GM12878 (cell line): ENCODE measurements at regions not wholly inside any gene's neighbourhood (a gene's known extent, or its start where the extent isn't known, plus 50 kb on each side); places are given as distances from the start of the nearest gene placed in this dataset.

Experiments
- ATAC-seq: fragments of 200-7000 bp; cut with Tn5 transposase; 3 replicates; pipeline ENCODE4 v1.9.1; 2020; ENCODE audit warnings: mild to moderate bottlenecking, moderate library complexity
- BruUV-seq: library from RNA; stranded (reverse); fragments of 400-500 nt; replicated peaks from 2 replicates; lab custom pipeline; 2021; lab: Mats Ljungman, UMichigan
- CTCF ChIA-PET: fragments of 300-600 bp; sonication (Branson Sonifier 250); formaldehyde crosslinking; extraction: SDS; loops from one replicate; lab custom pipeline; 2021; ENCODE audit warnings: inconsistent platforms; lab: Yijun Ruan, JAX
- POLR2A ChIA-PET: fragments of 350-600 bp; formaldehyde crosslinking; extraction: SDS; loops from one replicate; lab custom pipeline; 2021; ENCODE audit warnings: inconsistent platforms; lab: Charles Lee
- RAD21 ChIA-PET: fragments of 300-600 bp; sonication (Branson Sonifier 250); formaldehyde crosslinking; loops from one replicate; lab custom pipeline; 2023; ENCODE audit warnings: antibody characterized with exemption; ENCODE audit not compliant: unreplicated experiment; lab: Charles Lee
- SMC1A ChIA-PET: fragments of 300-600 bp; sonication (Branson Sonifier 250); formaldehyde crosslinking; loops from one replicate; lab custom pipeline; 2023; ENCODE audit not compliant: unreplicated experiment, uncharacterized antibody; lab: Charles Lee
- DNase-seq: peaks from one replicate; pipeline ENCODE4 v3.0.0-alpha.2; 2011; ENCODE audit warnings: low read depth, low spot score
- FAIRE-seq: peaks from 3 replicates; lab custom pipeline; 2011; peaks lifted over from hg19 to GRCh38; lab: Jason Lieb, UNC
- H2AFZ ChIP-seq: 2 replicates; pipeline ENCODE4 v1.6.0; 2011; ENCODE audit warnings: low read depth, low read length, control low read depth; ENCODE audit not compliant: control insufficient read depth
- H3K27ac ChIP-seq: 2 replicates; pipeline ENCODE4 v1.5.1; 2011; ENCODE audit warnings: control low read depth; ENCODE audit not compliant: control insufficient read depth, insufficient read depth
- H3K27me3 ChIP-seq, 2 experiments: replicated peaks in 1 of 2; 2 replicates each; pipeline versions ENCODE4 v1.6.0 to v1.6.1; 2011; ENCODE audit warnings: low read length in 1 of 2; ENCODE audit not compliant: control insufficient read depth in 2 of 2, insufficient read depth in 2 of 2
- H3K36me3 ChIP-seq, 2 experiments: 2 replicates each; pipeline ENCODE4 v1.5.1; 2011; ENCODE audit warnings: low read length in 1 of 2; ENCODE audit not compliant: control insufficient read depth in 2 of 2, insufficient read depth in 2 of 2
- H3K4me1 ChIP-seq: 2 replicates; pipeline ENCODE4 v1.6.1; 2011; ENCODE audit warnings: mild to moderate bottlenecking, low read length, moderate library complexity, mixed read lengths; ENCODE audit not compliant: control insufficient read depth, insufficient read depth
- H3K4me2 ChIP-seq: 2 replicates; pipeline ENCODE4 v1.6.0; 2011; ENCODE audit warnings: control low read depth; ENCODE audit not compliant: control insufficient read depth, insufficient read depth
- H3K4me3 ChIP-seq: fragments of 200-600 bp; sonication (generic); 2 replicates; pipeline ENCODE4 v1.5.1; 2016
- H3K79me2 ChIP-seq: 2 replicates; pipeline ENCODE4 v1.6.0; 2011; ENCODE audit warnings: low read length; ENCODE audit not compliant: control insufficient read depth, insufficient read depth
- H3K9ac ChIP-seq: 2 replicates; pipeline ENCODE4 v1.8.0; 2011; ENCODE audit warnings: low read length, control low read depth, mixed read lengths; ENCODE audit not compliant: control insufficient read depth, insufficient read depth
- H3K9me3 ChIP-seq: replicated peaks from 3 replicates; pipeline ENCODE4 v1.5.1; 2011; ENCODE audit warnings: mild to moderate bottlenecking, low read length; ENCODE audit not compliant: control insufficient read depth, insufficient read depth
- H4K20me1 ChIP-seq: 2 replicates; pipeline ENCODE4 v1.6.0; 2011; ENCODE audit not compliant: control insufficient read depth, insufficient read depth
- BMI1 ChIP-seq: fragments of 450-650 bp; IDR thresholded peaks from 2 replicates; pipeline ENCODE4 v1.6.1; 2016; ENCODE audit warnings: mild to moderate bottlenecking, moderate library complexity, borderline replicate concordance
- DPF2 ChIP-seq: fragments of 450-650 bp; IDR thresholded peaks from 2 replicates; pipeline ENCODE4 v1.6.1; 2017; ENCODE audit warnings: mild to moderate bottlenecking
- ETV6 ChIP-seq, 2 experiments: fragments of 450-650 bp in 1 of 2; IDR thresholded peaks in 1 of 2; conservative IDR thresholded peaks in 1 of 2; 2 replicates each; pipeline ENCODE4 v1.6.1; 2014; ENCODE audit warnings: antibody characterized with exemption in 1 of 2, borderline replicate concordance in 1 of 2, low read depth in 1 of 2, mild to moderate bottlenecking in 1 of 2, moderate library complexity in 1 of 2
- KAT2A ChIP-seq: conservative IDR thresholded peaks from 2 replicates; pipeline ENCODE4 v1.6.1; 2011; ENCODE audit warnings: low read depth, low read length; ENCODE audit not compliant: control insufficient read depth
- MAX ChIP-seq: IDR thresholded peaks from 2 replicates; pipeline ENCODE4 v1.6.1; 2012; ENCODE audit warnings: low read depth, low read length, improper control_type of control experiment
- MEF2B ChIP-seq: fragments of 450-650 bp; IDR thresholded peaks from 2 replicates; pipeline ENCODE4 v1.6.1; 2018; ENCODE audit warnings: mild to moderate bottlenecking, moderate library complexity; ENCODE audit not compliant: partially characterized antibody, poor library complexity, severe bottlenecking
- MTA2 ChIP-seq: fragments of 450-650 bp; IDR thresholded peaks from 2 replicates; pipeline ENCODE4 v1.6.1; 2016; ENCODE audit warnings: low read depth, mild to moderate bottlenecking, moderate library complexity
- MXI1 ChIP-seq: fragments of 150-350 bp; IDR thresholded peaks from 2 replicates; pipeline ENCODE4 v1.6.1; 2011; ENCODE audit warnings: low read depth, mild to moderate bottlenecking, inconsistent platforms, low read length, improper control_type of control experiment
- NFYB ChIP-seq: IDR thresholded peaks from 2 replicates; pipeline ENCODE4 v1.6.1; 2011; ENCODE audit warnings: low read depth, mild to moderate bottlenecking, low read length, improper control_type of control experiment, moderate library complexity; ENCODE audit not compliant: insufficient read depth
- POLR2AphosphoS5 ChIP-seq: IDR thresholded peaks from 2 replicates; pipeline ENCODE4 v1.6.1; 2011; ENCODE audit warnings: mild to moderate bottlenecking, low read length, inconsistent platforms
- RAD51 ChIP-seq: fragments of 450-650 bp; IDR thresholded peaks from 2 replicates; pipeline ENCODE4 v1.6.1; 2016; ENCODE audit warnings: moderate library complexity, mild to moderate bottlenecking, inconsistent platforms
- SMARCA5 ChIP-seq: fragments of 450-650 bp; IDR thresholded peaks from 2 replicates; pipeline ENCODE4 v1.6.1; 2017; ENCODE audit warnings: mild to moderate bottlenecking
- STAT1 ChIP-seq: fragments of 450-650 bp; conservative IDR thresholded peaks from 2 replicates; pipeline ENCODE4 v1.6.1; 2014; ENCODE audit warnings: antibody characterized with exemption, mild to moderate bottlenecking
- USF2 ChIP-seq: IDR thresholded peaks from 2 replicates; pipeline ENCODE4 v1.6.1; 2011; ENCODE audit warnings: low read depth, low read length, improper control_type of control experiment, borderline replicate concordance
- WGBS: methylation state at CpG from one replicate; pipeline ENCODE4 v1.1.6; 2016; ENCODE audit warnings: low lambda C conversion rate; ENCODE audit not compliant: insufficient replicate concordance, insufficient coverage; ENCODE audit errors: missing lambda C conversion rate; 5-methylcytosine and 5-hydroxymethylcytosine counted together
- in situ Hi-C: fragments of 300-500 bp; cut with MboI; formaldehyde crosslinking; loops from 9 replicates; pipeline ENCODE4 v1.14.3; 2018; ENCODE audit warnings: mixed read lengths
- intact Hi-C: fragments of 100-400 bp; cut with micrococcal nuclease; formaldehyde crosslinking; loops from one replicate; pipeline ENCODE4 v1.14.2; 2022; ENCODE audit not compliant: unreplicated experiment

- no peaks in the 10 kb centered on the region for H3K79me2 ChIP-seq
- no peak for DNase-seq
- no peaks in the 10 kb centered on the region; the same call in 2 of the 3 replicates for H3K9me3 ChIP-seq
- no peak for TF ChIP-seq ETV6 (conservative IDR thresholded peaks at IDR 0.05 in 1 of 2, IDR thresholded peaks at IDR 0.05 in 1 of 2; ENCODE audit: borderline replicate concordance in 1 of 2, low read depth in 1 of 2)
- TF ChIP-seq, all 136 proteins: peak for 0
- WGBS = 48% methylated on average over 12 of the region's 12 CpGs
- no peak overlapping the region for H3K9ac ChIP-seq
- no peak overlapping the region for H2AFZ ChIP-seq
- POLR2A ChIA-PET = no interaction called here
- no peak for ATAC-seq
- FAIRE-seq = no peak
- H3K4me2 ChIP-seq = no peak overlapping the region
- no peaks in the 10 kb centered on the region for H3K4me1 ChIP-seq
- in situ Hi-C loops (no loop called here), intact Hi-C loops (no loop called here)
- CTCF ChIA-PET = interaction anchor here (1.0 kb wide), 1 partner anchor 9 kb away, joined by 3 read pairs; no protein-coding TSS in a partner anchor
- H3K36me3 ChIP-seq = no peaks in the 10 kb centered on the region
- RAD21 ChIA-PET = no interaction called here
- no peaks in the 10 kb centered on the region for H4K20me1 ChIP-seq
- BruUV-seq = no TSS peak
- H3K4me3 ChIP-seq = no peak overlapping the region
- SMC1A ChIA-PET = no interaction called here
- no peaks in the 10 kb centered on the region for H3K27me3 ChIP-seq
- H3K27ac ChIP-seq = no peak overlapping the region
These were observed 613.3 kb upstream of the CADM1 start for GRCh38 chr11:116117331-116118137.

GRCh38 chr11:116115801-116116200 lies 611.6 kb upstream of the CADM1 start:
- Histone ChIP-seq H3K27me3 (peaks cover 0 to 5% of the 10 kb centered on the region in 2 experiments; a peak in 3 of 4 replicates), H3K4me1 (no peaks in the 10 kb centered on the region), H2AFZ (no peak overlapping the region), H3K79me2 (no peaks in the 10 kb centered on the region), H3K4me2 (no peak overlapping the region), H3K36me3 (no peaks in the 10 kb centered on the region), H3K9me3 (no peaks in the 10 kb centered on the region; the same call in 2 of the 3 replicates), H3K27ac (no peak overlapping the region), H3K4me3 (no peak overlapping the region), H4K20me1 (no peaks in the 10 kb centered on the region), H3K9ac (no peak overlapping the region)
- DNase-seq = no peak
- FAIRE-seq = no peak
- 0% methylated on average over 1 of the region's 1 CpG for WGBS
- ChIA-PET SMC1A (interaction anchor here (0.6 kb wide), 1 partner anchor 94 kb away, joined by 5 read pairs; no protein-coding TSS in a partner anchor), CTCF (no interaction called here), RAD21 (no interaction called here), POLR2A (no interaction called here)
- intact Hi-C loops = no loop called here
- no peak for ATAC-seq
- in situ Hi-C loops = no loop called here
- no TSS peak for BruUV-seq
- TF ChIP-seq SMARCA5 = no peak
- no peak for TF ChIP-seq BMI1
- no peak for TF ChIP-seq DPF2
- no peak for TF ChIP-seq MAX
- no peak for TF ChIP-seq MEF2B
- no peak for TF ChIP-seq MXI1
- TF ChIP-seq NFYB = no peak
- TF ChIP-seq MTA2 = no peak
- TF ChIP-seq USF2 = no peak
- TF ChIP-seq RAD51 = no peak
- TF ChIP-seq POLR2AphosphoS5 = no peak
- no peak for TF ChIP-seq KAT2A
- no peak for TF ChIP-seq STAT1
